ENCODE measurements at regions not wholly inside any gene's neighbourhood (a gene's known extent, or its start where the extent isn't known, plus 50 kb on each side); places are given as distances from the start of the nearest gene placed in this dataset.

DNA sequence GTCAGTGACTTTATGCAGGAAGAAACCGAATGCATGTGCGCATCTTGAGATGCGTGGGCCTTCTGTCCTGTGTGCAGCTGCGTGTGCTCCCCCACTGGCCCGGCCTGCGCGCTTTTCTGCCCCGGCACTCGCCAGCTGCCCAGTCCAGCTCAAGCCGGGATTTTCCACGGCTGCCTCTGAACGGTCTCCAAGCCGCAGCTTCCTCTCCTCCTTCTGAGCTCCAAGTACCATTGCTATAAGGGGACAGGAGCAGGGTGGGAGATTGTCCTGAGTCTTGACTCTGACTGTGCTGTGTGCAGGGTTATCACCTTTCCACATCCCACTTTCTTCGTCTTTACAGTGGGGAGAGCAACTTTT, 302.8 kb downstream of the THBS2 start:
- TF ChIP-seq, protein P1, sequence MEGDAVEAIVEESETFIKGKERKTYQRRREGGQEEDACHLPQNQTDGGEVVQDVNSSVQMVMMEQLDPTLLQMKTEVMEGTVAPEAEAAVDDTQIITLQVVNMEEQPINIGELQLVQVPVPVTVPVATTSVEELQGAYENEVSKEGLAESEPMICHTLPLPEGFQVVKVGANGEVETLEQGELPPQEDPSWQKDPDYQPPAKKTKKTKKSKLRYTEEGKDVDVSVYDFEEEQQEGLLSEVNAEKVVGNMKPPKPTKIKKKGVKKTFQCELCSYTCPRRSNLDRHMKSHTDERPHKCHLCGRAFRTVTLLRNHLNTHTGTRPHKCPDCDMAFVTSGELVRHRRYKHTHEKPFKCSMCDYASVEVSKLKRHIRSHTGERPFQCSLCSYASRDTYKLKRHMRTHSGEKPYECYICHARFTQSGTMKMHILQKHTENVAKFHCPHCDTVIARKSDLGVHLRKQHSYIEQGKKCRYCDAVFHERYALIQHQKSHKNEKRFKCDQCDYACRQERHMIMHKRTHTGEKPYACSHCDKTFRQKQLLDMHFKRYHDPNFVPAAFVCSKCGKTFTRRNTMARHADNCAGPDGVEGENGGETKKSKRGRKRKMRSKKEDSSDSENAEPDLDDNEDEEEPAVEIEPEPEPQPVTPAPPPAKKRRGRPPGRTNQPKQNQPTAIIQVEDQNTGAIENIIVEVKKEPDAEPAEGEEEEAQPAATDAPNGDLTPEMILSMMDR (IDR thresholded peaks at IDR 0.05; ENCODE audit: control insufficient read depth, extremely low read depth, insufficient read depth), result no peak
- no peak overlapping the region for H3K4me3 ChIP-seq (ENCODE audit: low read depth, low read length)
- no peak for DNase-seq (ENCODE audit: low read depth)

DNA sequence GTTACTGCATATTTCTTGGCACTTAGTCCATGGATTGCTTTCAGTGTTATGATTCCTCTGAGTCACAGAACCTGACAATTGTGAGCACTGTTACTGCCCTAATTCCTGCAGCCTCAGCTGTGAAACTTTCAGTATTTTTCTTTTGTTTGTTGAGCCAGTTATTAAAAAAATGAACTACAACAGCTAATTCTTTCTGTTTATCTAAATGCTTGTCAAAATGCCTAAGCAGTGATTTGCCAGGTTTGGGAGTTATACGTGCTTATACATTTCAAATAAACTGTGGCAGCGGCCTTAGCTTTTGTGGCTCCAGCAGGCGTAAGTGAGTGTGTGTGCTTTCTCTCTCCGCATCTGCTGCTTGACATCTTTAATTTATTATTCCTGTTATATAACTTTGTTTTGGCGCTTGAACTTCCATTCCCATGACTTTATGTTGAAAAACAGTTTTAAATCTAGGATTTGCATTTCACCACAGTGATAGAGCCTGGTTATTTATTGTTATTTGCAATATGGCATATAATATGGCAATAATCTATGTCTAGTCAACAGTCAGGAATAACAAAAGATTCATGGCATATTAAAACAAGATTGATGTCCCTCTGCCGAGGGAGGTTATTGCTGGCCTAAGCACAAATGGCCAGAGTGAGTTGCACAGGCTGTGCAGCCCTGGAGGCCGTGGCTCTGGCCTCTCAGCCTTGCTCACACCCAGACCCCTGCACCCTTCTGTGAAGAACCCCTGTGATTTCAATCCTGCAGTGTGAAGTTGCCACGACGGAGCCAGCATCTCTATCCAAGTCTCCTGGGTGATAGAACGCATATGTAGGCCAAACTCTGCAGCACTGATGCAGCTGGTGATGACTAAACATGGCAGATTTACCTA, 303.4 kb downstream of the THBS2 start:
- no peak for DNase-seq (ENCODE audit: low read depth)
- TF ChIP-seq, protein P1 (IDR thresholded peaks at IDR 0.05; ENCODE audit: control insufficient read depth, extremely low read depth, insufficient read depth), result no peak
- no peak overlapping the region for H3K4me3 ChIP-seq (ENCODE audit: low read depth, low read length)

DNA sequence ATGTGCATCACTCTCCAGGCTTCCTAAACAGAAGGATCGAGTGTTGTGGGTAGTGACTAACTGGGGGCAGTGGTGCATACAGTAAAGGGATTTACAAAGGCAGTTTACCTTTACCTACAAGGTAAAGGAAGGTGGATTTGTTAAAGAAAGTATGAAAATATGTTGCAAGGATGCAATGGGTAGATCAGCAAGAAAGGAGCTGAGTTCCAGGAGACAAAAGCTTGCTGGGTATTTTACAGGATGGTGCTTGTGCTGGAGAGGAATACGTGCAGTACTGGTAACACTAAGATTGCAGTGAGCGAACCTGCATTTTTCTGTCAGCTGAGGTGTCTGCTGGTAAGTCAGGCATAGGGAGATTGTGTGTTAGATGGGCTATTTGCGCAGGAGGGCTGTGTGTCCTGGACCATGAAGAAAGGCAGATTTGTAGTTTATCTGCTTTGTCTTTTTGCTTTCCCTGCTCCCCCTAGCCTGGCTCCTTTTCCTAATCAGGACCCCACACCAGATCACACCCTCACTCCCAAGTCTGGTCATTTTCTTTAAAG, 304.6 kb downstream of the THBS2 start:
- TF ChIP-seq, protein P1 (IDR thresholded peaks at IDR 0.05; ENCODE audit: control insufficient read depth, extremely low read depth, insufficient read depth), result no peak
- DNase-seq (ENCODE audit: low read depth), result no peak
- H3K4me3 ChIP-seq (ENCODE audit: low read depth, low read length), result no peak overlapping the region

DNA sequence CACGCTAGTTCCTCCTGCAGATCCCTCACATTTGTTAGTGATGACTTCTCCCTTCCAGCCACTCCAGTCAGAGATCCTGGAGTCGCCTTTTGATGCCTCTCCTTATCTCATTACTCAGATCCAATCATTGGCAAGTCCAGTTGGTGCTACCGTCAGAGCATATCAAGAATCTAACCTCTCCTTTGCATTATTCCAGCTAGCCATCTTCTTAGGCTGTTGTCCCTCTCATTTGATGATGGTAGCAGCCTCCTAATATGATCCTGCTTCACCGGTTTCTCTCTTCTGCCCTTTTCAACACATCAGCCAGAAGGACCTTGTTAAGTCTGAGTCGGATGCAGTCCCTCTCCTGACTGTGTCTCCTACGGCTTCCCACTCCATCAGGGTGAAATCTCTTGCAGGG, 305.6 kb downstream of the THBS2 start:
- DNase-seq (ENCODE audit: low read depth), result no peak
- TF ChIP-seq, protein P1 (IDR thresholded peaks at IDR 0.05; ENCODE audit: control insufficient read depth, extremely low read depth, insufficient read depth), result no peak
- no peak overlapping the region for H3K4me3 ChIP-seq (ENCODE audit: low read depth, low read length)

DNA sequence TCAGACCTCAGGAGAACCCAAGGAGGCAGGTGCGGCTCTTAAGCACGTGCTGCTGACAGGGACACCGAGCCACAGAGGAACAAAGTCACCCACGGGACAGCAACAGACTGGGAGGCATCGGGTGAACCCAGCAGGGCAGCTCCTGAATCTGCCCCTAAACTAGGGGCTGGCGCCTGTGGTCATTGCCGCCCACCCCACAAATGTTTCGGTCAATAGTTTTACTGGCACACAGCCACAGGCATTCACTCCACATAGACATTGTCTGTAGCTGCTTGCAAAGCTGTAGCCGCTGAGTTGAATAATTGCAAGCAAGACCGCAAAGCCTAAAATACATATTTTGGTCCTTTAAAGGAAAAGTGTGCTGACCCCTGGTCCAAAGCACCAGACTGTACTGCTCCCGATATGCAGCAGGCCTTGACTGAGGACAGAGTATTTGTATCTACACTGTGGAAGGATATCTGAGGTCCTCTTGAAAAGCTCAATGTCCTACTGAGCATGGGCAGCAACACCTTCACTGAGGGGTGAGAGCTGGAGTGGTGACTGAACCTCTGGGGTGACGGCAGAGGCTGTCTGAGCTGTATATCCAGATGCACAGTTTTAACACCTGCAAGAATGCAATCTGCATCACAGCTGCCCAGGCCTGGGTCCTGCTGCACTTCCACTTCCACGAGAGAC, 310.3 kb downstream of the THBS2 start:
- DNase-seq (ENCODE audit: low read depth), result no peak

DNA sequence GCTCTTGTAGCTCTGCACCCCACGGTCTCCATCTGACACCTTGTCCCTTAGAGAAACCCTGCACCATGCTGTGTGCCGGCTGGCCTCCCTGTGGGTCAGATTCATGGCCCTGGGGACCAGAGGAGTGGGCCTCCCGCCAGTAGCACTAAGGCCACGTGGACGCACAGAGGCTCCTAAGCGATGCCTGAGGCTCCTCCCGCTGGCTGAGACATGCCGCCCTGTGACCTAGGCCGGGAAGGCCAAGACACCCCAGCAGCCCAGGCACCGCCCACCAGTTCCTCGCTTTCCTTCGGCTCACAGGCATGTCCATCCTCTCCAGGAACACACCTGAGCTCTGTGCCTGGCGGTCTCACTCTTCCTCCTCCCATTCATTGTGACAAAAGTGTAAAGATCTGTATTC, 311.0 kb downstream of the THBS2 start:
- no peak overlapping the region for H3K4me3 ChIP-seq (ENCODE audit: low read depth, low read length)
- TF ChIP-seq, protein P1 (IDR thresholded peaks at IDR 0.05; ENCODE audit: control insufficient read depth, extremely low read depth, insufficient read depth), result no peak
- DNase-seq (ENCODE audit: low read depth), result no peak

More for the DNA sequence above, 310.3 kb downstream of the THBS2 start:
- TF ChIP-seq, protein P1 (IDR thresholded peaks at IDR 0.05; ENCODE audit: control insufficient read depth, extremely low read depth, insufficient read depth), result no peak
- no peak overlapping the region for H3K4me3 ChIP-seq (ENCODE audit: low read depth, low read length)

Measured in LNCaP clone FGC (cell line).